Activated CD4-positive, alpha-beta T cell treated with anti-CD3 and anti-CD28 coated beads for 36 hours (primary cell): ENCODE measurements at regions not wholly inside any gene's neighbourhood (a gene's known extent, or its start where the extent isn't known, plus 50 kb on each side); places are given as distances from the start of the nearest gene placed in this dataset.

Experiments used
- ATAC-seq: fragments of 200-7000 bp; cut with Tn5 transposase; one replicate; pipeline ENCODE4 v1.10.0; 2021; ENCODE audit warnings: mild to moderate bottlenecking, moderate library complexity
- CTCF ChIA-PET: fragments of 350-600 bp; sonication (Branson Sonifier 250); formaldehyde crosslinking; loops from one replicate; lab custom pipeline; 2021; ENCODE audit warnings: antibody characterized with exemption; lab: Charles Lee
- POLR2A ChIA-PET: fragments of 350-600 bp; sonication (Branson Sonifier 250); formaldehyde crosslinking; loops from one replicate; lab custom pipeline; 2021; ENCODE audit warnings: antibody characterized with exemption, inconsistent platforms; lab: Charles Lee
- DNase-seq: peaks from one replicate; pipeline ENCODE4 v3.0.0-alpha.2; 2020
- H3K27ac Mint-ChIP-seq: one replicate; pipeline ENCODE4 v1.8.0; 2021; ENCODE audit warnings: mixed read lengths
- H3K27me3 Mint-ChIP-seq: one replicate; pipeline ENCODE4 v1.8.0; 2021; ENCODE audit warnings: mixed read lengths
- H3K36me3 Mint-ChIP-seq: one replicate; pipeline ENCODE4 v1.8.0; 2021; ENCODE audit warnings: low read depth, mixed read lengths
- H3K4me1 Mint-ChIP-seq: one replicate; pipeline ENCODE4 v1.8.0; 2021; ENCODE audit warnings: mixed read lengths
- H3K4me3 Mint-ChIP-seq: one replicate; pipeline ENCODE4 v1.8.0; 2021; ENCODE audit warnings: mild to moderate bottlenecking, moderate library complexity, mixed read lengths
- H3K9me3 Mint-ChIP-seq: one replicate; pipeline ENCODE4 v1.8.0; 2021; ENCODE audit warnings: low read depth, mixed read lengths
- intact Hi-C, 2 experiments: fragments of 100-400 bp; cut with DNase I in 1 of 2; cut with micrococcal nuclease in 1 of 2; formaldehyde crosslinking; loops; one replicate each; pipeline versions ENCODE4 v1.14.2 to v1.15.1; 2022 to 2024; cut with DNase I, micrococcal nuclease

GRCh38 chr1:30636621-30637020, 86.8 kb downstream of the MATN1 start:
- H3K27ac Mint-ChIP-seq: no peak overlapping the region
- ATAC-seq (no peak), DNase-seq (no peak)
- POLR2A ChIA-PET: no interaction called here
- CTCF ChIA-PET: interaction anchor here (0.6 kb wide), 1 partner anchor 13 kb away, joined by 3 read pairs; no protein-coding TSS in a partner anchor
- no peaks in the 10 kb centered on the region for H3K4me1 Mint-ChIP-seq
- no peaks in the 10 kb centered on the region for H3K9me3 Mint-ChIP-seq
- peaks cover 2% of the 10 kb centered on the region for H3K27me3 Mint-ChIP-seq
- intact Hi-C loops: no loop called here
- H3K36me3 Mint-ChIP-seq: no peaks in the 10 kb centered on the region
- H3K4me3 Mint-ChIP-seq: no peak overlapping the region

- ChIA-PET CTCF (no interaction called here), POLR2A (no interaction called here)
- ATAC-seq: no peak
- Mint-ChIP-seq H3K4me1 (no peaks in the 10 kb centered on the region), H3K4me3 (no peak overlapping the region), H3K27ac (no peak overlapping the region), H3K9me3 (no peaks in the 10 kb centered on the region), H3K27me3 (peaks cover 3% of the 10 kb centered on the region), H3K36me3 (no peaks in the 10 kb centered on the region)
- DNase-seq: no peak
- intact Hi-C loops: no loop called here
Measured at GRCh38 chr1:30635391-30635975, 87.9 kb downstream of the MATN1 start.

GRCh38 chr1:30634507-30634906, 88.9 kb downstream of the MATN1 start:
- Mint-ChIP-seq H3K36me3 (no peaks in the 10 kb centered on the region), H3K27ac (no peak overlapping the region), H3K4me1 (no peaks in the 10 kb centered on the region), H3K9me3 (no peaks in the 10 kb centered on the region), H3K27me3 (peaks cover 3% of the 10 kb centered on the region), H3K4me3 (no peak overlapping the region)
- ATAC-seq: no peak
- ChIA-PET POLR2A (no interaction called here), CTCF (no interaction called here)
- DNase-seq: no peak
- intact Hi-C loops: no loop called here

- intact Hi-C loops: no loop called here
- Mint-ChIP-seq H3K4me1 (no peaks in the 10 kb centered on the region), H3K4me3 (no peak overlapping the region), H3K27ac (no peak overlapping the region), H3K9me3 (no peaks in the 10 kb centered on the region), H3K36me3 (no peaks in the 10 kb centered on the region), H3K27me3 (peaks cover 14% of the 10 kb centered on the region)
- ChIA-PET CTCF (no interaction called here), POLR2A (no interaction called here)
- no peak for ATAC-seq
- no peak for DNase-seq
Measured at GRCh38 chr1:30633294-30633693, 90.1 kb downstream of the MATN1 start.

GRCh38 chr1:30632481-30632880, 90.9 kb downstream of the MATN1 start:
- intact Hi-C loops: no loop called here
- Mint-ChIP-seq H3K4me3 (no peak overlapping the region), H3K27me3 (peaks cover 14% of the 10 kb centered on the region), H3K9me3 (no peaks in the 10 kb centered on the region), H3K27ac (no peak overlapping the region), H3K4me1 (no peaks in the 10 kb centered on the region), H3K36me3 (no peaks in the 10 kb centered on the region)
- ATAC-seq: no peak
- POLR2A ChIA-PET: no interaction called here
- CTCF ChIA-PET: no interaction called here
- no peak for DNase-seq

GRCh38 chr1:30631700-30632099, 91.7 kb downstream of the MATN1 start:
- Mint-ChIP-seq H3K9me3 (peaks cover 4% of the 10 kb centered on the region), H3K36me3 (no peaks in the 10 kb centered on the region), H3K4me3 (no peak overlapping the region), H3K27ac (no peak overlapping the region), H3K4me1 (no peaks in the 10 kb centered on the region), H3K27me3 (peaks cover 19% of the 10 kb centered on the region)
- ATAC-seq (no peak), DNase-seq (no peak)
- CTCF ChIA-PET: no interaction called here
- POLR2A ChIA-PET: no interaction called here
- intact Hi-C loops: no loop called here

- Mint-ChIP-seq H3K9me3 (peaks cover 6% of the 10 kb centered on the region), H3K27me3 (peaks cover 19% of the 10 kb centered on the region), H3K4me1 (no peaks in the 10 kb centered on the region), H3K4me3 (no peak overlapping the region), H3K27ac (no peak overlapping the region), H3K36me3 (no peaks in the 10 kb centered on the region)
- ChIA-PET CTCF (no interaction called here), POLR2A (interaction anchor here (0.5 kb wide), 1 partner anchor 33 kb away, joined by 3 read pairs; no protein-coding TSS in a partner anchor)
- intact Hi-C loops: no loop called here
- ATAC-seq (no peak), DNase-seq (no peak)
Measured at GRCh38 chr1:30629501-30629900, 93.9 kb downstream of the MATN1 start.

GRCh38 chr1:30627994-30628393, 95.4 kb downstream of the MATN1 start:
- intact Hi-C loops: no loop called here
- no peak for ATAC-seq
- Mint-ChIP-seq H3K9me3 (peaks cover 16% of the 10 kb centered on the region), H3K4me3 (no peak overlapping the region), H3K27me3 (peaks cover 23% of the 10 kb centered on the region), H3K27ac (no peak overlapping the region), H3K36me3 (no peaks in the 10 kb centered on the region), H3K4me1 (no peaks in the 10 kb centered on the region)
- DNase-seq: no peak
- ChIA-PET POLR2A (no interaction called here), CTCF (no interaction called here)

GRCh38 chr1:30627206-30627605, 96.2 kb downstream of the MATN1 start:
- peaks cover 22% of the 10 kb centered on the region for H3K9me3 Mint-ChIP-seq
- H3K27ac Mint-ChIP-seq: no peak overlapping the region
- H3K27me3 Mint-ChIP-seq: peaks cover 25% of the 10 kb centered on the region
- ChIA-PET CTCF (no interaction called here), POLR2A (no interaction called here)
- DNase-seq (no peak), ATAC-seq (no peak)
- no peak overlapping the region for H3K4me3 Mint-ChIP-seq
- H3K36me3 Mint-ChIP-seq: no peaks in the 10 kb centered on the region
- no peaks in the 10 kb centered on the region for H3K4me1 Mint-ChIP-seq
- intact Hi-C loops: no loop called here

- Mint-ChIP-seq H3K4me1 (peaks cover 3% of the 10 kb centered on the region), H3K4me3 (no peak overlapping the region), H3K36me3 (no peaks in the 10 kb centered on the region), H3K27ac (no peak overlapping the region), H3K27me3 (peaks cover 26% of the 10 kb centered on the region), H3K9me3 (peaks cover 22% of the 10 kb centered on the region)
- no peak for ATAC-seq
- ChIA-PET POLR2A (no interaction called here), CTCF (interaction anchor here (0.5 kb wide), 1 partner anchor 13 kb away, joined by 3 read pairs; no protein-coding TSS in a partner anchor)
- intact Hi-C loops: no loop called here
- no peak for DNase-seq
Measured at GRCh38 chr1:30623431-30623830, 100.0 kb downstream of the MATN1 start.

- Mint-ChIP-seq H3K9me3 (peaks cover 16% of the 10 kb centered on the region), H3K4me1 (peaks cover 8% of the 10 kb centered on the region), H3K36me3 (no peaks in the 10 kb centered on the region), H3K27me3 (peaks cover 25% of the 10 kb centered on the region), H3K27ac (no peak overlapping the region), H3K4me3 (no peak overlapping the region)
- ChIA-PET POLR2A (no interaction called here), CTCF (no interaction called here)
- ATAC-seq: no peak
- intact Hi-C loops: no loop called here
- DNase-seq: no peak
Measured at GRCh38 chr1:30619619-30620018, 103.8 kb downstream of the MATN1 start.

- peak; percentile 11 for DNase-seq
- Mint-ChIP-seq H3K27me3 (peaks cover 24% of the 10 kb centered on the region), H3K4me1 (peaks cover 8% of the 10 kb centered on the region), H3K36me3 (no peaks in the 10 kb centered on the region), H3K9me3 (peaks cover 10% of the 10 kb centered on the region), H3K4me3 (no peak overlapping the region), H3K27ac (no peak overlapping the region)
- ChIA-PET POLR2A (no interaction called here), CTCF (no interaction called here)
- peak; percentile 69 for ATAC-seq
- intact Hi-C loops: no loop called here
Measured at GRCh38 chr1:30618335-30618747, 105.0 kb downstream of the MATN1 start.
